ENCODE measurements at regions not wholly inside any gene's neighbourhood (a gene's known extent, or its start where the extent isn't known, plus 50 kb on each side); places are given as distances from the start of the nearest gene placed in this dataset.
"Not testable (repeated sequence)": the region's sequence is repeated elsewhere in the genome, so short reads cannot be mapped to it uniquely, and the experiment has no call there.

GRCh38 chr1:83406693-83407371 lies 592.1 kb downstream of the TTLL7 start:
- not testable (repeated sequence) for TF ChIP-seq CTCF, POLR2A (IDR thresholded peaks at IDR 0.05)

Measured in stomach (tissue), 4 donors.